SU-DHL-6 (cell line): ENCODE measurements at regions not wholly inside any gene's neighbourhood (a gene's known extent, or its start where the extent isn't known, plus 50 kb on each side); places are given as distances from the start of the nearest gene placed in this dataset.

Source experiments
- EZH2phosphoT487 ChIP-seq: fragments of 200-600 bp; sonication (generic), shearing (Covaris generic); conservative IDR thresholded peaks from 2 replicates; pipeline ENCODE4 v1.6.1; 2018; ENCODE audit warnings: mild to moderate bottlenecking, antibody characterized with exemption, low read length, moderate library complexity, mixed read lengths
- TF ChIP-seq, protein P1 (sequence below): fragments of 200-600 bp; sonication (generic); IDR thresholded peaks from one replicate; pipeline ENCODE4 v1.5.1; 2017; ENCODE audit warnings: antibody characterized with exemption, mild to moderate bottlenecking, low read length, moderate library complexity; ENCODE audit not compliant: insufficient read depth, poor library complexity, severe bottlenecking

DNA sequence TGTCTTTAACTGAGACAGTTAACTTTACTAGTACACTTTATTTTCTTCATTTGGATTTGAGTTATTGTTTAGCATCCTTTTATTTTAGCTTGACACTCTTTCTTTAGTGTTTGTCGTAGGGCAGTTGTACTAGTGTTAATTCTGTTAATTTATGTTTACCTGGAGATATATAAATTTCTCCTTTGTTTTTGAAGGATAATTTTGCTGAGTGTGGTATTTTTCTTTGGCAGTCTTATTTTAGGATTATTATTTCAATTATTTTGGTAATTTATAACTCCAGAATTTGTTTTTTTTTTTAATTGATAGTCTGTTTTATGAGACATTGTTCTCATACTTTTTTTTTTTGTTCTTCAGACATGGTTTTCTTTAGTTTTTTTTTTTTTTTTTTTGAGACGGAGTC is 73.8 kb upstream of the CHODL start:
- TF ChIP-seq, protein P1, sequence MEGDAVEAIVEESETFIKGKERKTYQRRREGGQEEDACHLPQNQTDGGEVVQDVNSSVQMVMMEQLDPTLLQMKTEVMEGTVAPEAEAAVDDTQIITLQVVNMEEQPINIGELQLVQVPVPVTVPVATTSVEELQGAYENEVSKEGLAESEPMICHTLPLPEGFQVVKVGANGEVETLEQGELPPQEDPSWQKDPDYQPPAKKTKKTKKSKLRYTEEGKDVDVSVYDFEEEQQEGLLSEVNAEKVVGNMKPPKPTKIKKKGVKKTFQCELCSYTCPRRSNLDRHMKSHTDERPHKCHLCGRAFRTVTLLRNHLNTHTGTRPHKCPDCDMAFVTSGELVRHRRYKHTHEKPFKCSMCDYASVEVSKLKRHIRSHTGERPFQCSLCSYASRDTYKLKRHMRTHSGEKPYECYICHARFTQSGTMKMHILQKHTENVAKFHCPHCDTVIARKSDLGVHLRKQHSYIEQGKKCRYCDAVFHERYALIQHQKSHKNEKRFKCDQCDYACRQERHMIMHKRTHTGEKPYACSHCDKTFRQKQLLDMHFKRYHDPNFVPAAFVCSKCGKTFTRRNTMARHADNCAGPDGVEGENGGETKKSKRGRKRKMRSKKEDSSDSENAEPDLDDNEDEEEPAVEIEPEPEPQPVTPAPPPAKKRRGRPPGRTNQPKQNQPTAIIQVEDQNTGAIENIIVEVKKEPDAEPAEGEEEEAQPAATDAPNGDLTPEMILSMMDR = no peak
- no peak for TF ChIP-seq EZH2phosphoT487
